Stimulated activated CD4-positive, alpha-beta T cell treated with anti-CD3 and anti-CD28 coated beads, Interleukin-2, amount 100 ng/mL, for 4 hours (primary cell): ENCODE measurements at regions not wholly inside any gene's neighbourhood (a gene's known extent, or its start where the extent isn't known, plus 50 kb on each side); places are given as distances from the start of the nearest gene placed in this dataset.

Experiments
- DNase-seq: peaks from one replicate; pipeline ENCODE4 v3.0.0-alpha.2; 2020; ENCODE audit warnings: low read depth

- no peak for DNase-seq
These were observed 136.8 kb downstream of the FOXD2 start for GRCh38 chr1:47574451-47575165.

- no peak for DNase-seq
These were observed 138.3 kb downstream of the FOXD2 start for GRCh38 chr1:47575855-47576757.

DNA sequence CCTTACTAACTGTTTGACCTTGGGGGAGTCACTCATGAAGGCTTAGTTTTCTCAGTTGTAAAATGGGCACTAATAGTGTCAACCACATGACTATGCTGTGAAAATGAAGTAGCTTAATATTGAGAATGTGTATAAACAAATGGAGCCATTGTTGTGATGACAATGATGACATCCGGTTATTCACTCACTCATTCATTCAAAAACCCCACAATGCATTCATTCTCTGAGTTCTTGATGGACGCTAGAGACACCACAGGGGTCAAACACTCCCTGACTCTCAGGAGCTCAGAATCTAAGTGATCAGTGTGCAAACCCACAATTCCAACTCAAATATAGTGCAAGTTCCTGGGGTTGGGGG, 138.9 kb downstream of the FOXD2 start:
- DNase-seq, result no peak

GRCh38 chr1:47577303-47578025, 139.6 kb downstream of the FOXD2 start:
- DNase-seq, result no peak

GRCh38 chr1:47578026-47578720, 140.3 kb downstream of the FOXD2 start:
- no peak for DNase-seq

DNA sequence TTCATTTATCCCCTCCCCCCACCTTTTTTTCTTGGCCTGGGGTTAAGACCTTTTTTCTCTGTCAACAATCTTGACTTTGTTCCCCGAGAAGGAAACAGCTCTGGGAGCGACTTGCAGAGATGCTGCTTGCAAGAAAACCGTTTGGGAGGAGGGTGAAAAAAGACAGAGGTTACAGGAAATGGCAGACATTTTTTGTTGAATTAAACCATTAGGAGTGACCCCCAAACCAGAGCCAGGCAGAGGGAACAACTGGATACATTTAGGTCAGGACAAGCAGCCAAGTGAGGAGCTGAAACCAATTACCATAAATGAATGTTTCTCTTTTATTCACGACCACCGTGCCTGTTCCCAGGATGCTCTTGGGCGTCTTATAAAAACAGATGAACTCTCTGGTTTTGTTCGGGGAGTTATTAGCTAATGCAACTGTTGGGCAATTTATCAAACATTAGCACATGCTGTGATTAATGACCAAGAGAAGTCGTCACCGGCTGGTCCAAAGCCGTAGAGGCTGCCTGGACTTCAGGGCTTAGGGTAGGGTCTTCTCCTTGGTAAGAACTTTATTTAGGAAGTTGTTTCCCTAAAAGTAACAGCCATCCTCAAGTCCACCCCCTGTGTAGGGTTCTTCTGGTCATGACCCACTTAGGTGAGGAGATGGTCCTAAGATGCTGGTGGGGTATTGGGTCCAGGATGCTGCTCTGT, 141.0 kb downstream of the FOXD2 start:
- DNase-seq, result no peak

- DNase-seq, result no peak
These were observed 142.0 kb downstream of the FOXD2 start for GRCh38 chr1:47579809-47580208.

GRCh38 chr1:47580451-47580995, 142.7 kb downstream of the FOXD2 start:
- no peak for DNase-seq

- DNase-seq, result no peak
These were observed 145.2 kb downstream of the FOXD2 start for GRCh38 chr1:47582891-47583608.

DNA sequence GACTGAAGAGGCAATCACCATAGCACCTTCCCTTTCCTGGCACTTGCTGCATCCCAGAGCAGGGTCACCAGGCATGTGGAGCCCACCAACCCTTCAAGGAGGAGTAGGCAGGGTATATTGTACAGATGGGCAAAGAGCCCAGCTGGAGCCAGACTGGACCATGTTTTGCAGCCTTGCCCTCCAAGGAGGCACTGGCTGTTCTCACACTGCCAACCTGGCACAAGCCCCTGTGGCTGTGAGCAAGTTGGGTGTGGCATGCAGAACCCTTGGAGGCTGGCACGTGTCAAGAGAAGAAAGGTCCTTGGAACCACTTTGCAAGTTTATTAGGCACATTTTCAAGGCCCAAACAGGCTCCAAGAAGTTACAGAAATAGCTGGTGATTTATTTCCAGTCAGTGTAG, 146.4 kb downstream of the FOXD2 start:
- no peak for DNase-seq

DNA sequence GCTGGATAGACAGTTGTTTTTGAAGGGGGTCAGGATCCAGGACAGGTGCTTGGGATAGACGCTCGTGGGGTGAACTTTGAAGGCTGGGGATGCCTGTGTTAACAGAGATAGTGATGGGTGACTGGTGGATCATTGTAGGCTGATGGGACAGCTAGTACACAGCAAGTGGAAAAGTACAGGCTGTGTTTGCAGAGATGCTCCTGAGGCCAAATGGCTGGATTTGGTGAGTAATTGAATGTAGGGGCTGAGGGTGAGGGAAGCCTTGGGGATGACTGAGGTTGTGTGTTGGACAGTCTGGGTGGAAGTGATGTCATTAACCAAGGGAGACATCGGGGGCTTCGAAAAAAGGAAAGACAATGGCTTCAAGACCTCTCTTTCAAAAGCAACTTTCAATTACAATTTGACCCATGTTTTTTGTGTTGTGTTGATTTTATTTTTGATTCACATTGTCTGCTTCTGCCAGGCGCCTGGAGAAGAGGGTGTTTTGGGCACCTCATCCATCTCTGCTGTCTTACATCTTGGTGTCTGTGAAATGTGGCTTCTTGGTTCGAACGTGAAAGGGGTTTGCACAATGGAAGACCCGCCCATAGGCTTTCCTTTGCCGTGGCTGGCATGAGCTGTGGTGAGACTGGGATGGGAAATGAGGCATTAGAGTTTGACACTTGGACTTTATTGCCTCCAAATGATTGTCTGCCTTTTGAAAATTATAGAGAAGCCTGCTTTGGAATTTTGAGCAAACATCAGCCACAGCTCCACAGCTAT, 147.5 kb downstream of the FOXD2 start:
- no peak for DNase-seq

DNA sequence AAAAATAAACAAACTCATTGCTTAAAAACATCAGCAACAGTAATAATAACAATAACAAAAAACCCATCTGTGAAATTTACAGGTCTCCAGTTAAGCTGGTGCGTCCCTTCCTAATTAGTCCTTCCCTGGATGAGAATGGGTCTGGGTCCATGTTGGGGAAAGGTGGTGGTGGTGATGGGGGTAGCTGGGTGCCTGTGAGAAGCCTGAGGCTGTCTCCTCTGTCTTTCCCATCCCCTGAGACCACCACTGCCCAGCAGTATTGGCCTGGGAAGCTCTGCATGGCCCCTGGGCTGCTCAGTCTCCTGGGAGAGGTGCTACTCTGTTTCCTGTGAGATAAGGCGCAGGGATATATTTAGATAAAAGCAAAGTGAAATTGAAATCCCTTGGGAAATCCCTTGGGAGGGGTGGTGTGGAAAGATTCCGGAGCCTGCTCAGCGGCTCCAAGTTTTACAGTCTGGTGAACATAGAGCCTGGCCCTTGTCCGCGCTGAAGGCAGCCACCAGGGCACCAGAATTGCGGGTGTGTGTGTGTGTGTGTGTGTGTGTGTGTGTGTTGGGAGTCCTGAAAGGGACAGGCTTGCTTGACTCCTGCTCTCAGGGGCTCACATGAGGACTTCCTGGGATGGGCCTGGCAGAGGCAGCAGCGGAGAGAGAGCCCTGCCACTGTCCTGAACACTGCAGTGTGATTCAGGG, 150.2 kb downstream of the FOXD2 start:
- DNase-seq, result no peak

DNA sequence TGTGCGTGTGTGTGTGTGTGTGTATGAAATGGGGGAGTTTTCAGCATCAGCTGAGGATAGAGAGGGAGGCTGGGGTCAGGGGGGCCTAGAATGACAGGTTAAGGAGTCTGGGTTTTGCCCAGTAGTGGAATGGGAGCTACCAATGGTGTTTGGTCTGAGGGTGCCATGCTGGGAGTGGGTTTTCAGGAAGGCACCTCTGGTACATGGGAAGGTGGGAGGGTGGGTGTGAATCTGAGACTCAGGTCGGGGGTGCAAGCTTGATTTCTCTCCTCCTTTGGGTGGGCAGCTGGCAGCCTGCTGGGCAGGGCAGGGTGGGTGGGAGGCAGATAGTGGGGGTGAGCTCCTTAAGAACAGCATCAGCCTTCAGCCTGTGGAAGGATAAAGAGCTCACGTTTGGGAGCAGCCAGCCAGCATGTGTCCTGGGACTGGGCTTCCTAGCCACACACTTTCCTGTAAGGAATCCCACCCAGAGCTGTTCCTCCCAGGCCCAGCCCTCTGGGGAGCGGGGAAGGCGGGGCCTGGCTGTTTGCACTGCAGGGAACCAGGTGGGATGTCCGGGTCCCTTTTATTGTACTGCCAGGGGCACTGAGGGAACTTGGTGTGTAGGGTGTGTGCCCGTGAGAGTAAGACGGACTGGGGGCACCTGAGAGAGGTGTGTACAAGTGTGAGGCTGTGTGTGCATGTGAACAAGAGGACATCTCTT, 152.8 kb downstream of the FOXD2 start:
- DNase-seq, result no peak

DNA sequence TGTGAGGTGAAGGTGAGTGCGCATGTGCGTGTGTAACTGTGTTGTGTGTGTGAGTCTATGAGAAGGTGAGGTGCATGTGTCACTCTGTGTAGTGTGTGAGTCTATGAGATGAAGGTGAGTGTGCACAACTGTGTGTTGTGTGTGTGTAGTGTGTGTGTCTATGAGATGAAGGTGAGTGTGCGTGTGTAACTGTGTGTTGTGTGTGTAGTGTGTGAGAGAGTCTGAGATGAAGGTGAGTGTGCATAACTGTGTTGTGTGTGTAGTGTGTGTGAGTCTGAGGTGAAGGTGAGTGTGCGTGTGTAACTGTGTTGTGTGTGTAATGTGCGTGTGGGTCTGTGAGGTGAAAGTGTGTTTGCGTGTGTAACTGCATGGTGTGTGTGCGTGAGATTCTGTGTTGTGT, 154.0 kb downstream of the FOXD2 start:
- DNase-seq, result no peak

GRCh38 chr1:47592296-47593012, 154.6 kb downstream of the FOXD2 start:
- DNase-seq, result no peak

DNA sequence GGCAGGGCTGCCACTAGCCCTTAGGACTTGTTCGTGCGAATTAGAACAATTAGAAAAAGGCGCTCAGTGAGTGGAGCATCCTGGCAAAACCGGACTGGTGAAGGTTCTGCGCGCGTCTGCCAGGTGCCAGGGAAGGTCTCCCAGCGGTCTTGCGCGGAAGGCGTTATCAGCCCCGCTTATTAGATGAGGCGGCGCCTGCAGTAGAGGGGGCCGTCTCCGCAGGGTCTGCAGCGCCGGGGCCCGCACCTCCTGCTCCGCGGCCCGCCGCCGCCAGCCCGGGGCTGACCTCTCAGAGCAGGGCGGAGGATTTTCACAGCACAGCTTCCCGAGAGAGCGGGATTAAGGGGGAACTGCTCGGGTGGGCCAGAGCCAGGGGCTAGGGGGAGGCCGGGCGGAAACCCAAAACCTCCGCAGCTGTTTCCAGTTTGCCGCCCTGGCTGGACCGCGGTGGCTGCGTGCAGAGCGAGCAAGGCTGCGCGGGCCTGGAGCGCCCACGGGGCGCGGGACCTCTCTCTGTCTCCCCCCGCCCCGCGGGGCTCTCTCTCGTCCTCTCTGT, 155.2 kb downstream of the FOXD2 start:
- DNase-seq, result no peak

DNA sequence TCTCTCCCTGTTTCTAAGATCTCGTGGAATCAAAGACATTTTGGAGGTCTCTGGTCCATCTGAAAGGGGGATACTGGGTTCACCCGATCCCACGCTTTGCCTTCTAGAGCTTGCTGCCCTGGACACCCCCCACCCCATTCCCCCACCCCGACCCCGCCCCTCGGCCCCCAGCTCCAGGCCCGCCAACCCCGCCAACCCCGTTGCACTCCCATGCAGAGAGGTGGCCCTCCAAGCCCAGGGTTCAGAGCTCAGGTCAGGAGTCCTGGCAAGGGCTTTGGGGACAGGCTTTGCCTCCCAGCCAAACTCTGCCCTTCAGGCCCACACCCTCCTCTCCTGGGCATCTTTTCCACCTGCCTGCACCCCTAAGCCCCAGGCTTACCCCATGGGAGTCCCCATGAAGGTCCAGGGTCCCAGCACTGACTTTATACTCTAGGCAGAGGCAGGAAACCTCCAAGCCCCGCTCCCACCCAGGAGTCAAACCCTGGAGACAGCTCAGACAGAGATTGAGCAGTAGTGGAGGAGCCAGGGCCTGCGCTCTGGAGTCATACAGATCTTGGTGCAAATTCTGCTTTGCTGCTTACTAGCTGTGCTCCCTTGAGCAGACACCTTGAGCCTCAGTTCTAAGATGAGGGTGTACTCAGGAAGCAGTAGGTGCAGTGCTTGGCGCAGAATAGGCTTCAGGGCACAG, 155.9 kb downstream of the FOXD2 start:
- no peak for DNase-seq
